ENCODE measurements at regions not wholly inside any gene's neighbourhood (a gene's known extent, or its start where the extent isn't known, plus 50 kb on each side); places are given as distances from the start of the nearest gene placed in this dataset.

DNA sequence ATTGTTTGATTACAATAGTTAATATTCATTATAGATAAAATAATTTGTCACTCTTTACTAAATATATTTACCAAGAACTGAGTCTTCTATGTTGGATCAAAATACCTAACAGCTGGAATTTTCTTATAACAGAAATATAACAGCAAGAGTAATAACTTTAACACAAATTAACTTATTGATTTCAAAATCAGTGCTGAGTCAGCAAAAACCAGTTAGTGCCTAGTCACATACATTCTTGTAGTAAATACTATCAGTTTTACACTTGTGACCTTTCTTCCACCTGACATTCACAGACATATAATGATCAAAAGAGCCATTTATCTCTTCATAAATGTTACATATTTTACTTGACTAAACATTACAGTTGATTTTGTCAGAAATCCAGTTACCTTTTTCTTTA, 1141.4 kb upstream of the ADGRB3 start (continued):
- TF ChIP-seq, protein P1, sequence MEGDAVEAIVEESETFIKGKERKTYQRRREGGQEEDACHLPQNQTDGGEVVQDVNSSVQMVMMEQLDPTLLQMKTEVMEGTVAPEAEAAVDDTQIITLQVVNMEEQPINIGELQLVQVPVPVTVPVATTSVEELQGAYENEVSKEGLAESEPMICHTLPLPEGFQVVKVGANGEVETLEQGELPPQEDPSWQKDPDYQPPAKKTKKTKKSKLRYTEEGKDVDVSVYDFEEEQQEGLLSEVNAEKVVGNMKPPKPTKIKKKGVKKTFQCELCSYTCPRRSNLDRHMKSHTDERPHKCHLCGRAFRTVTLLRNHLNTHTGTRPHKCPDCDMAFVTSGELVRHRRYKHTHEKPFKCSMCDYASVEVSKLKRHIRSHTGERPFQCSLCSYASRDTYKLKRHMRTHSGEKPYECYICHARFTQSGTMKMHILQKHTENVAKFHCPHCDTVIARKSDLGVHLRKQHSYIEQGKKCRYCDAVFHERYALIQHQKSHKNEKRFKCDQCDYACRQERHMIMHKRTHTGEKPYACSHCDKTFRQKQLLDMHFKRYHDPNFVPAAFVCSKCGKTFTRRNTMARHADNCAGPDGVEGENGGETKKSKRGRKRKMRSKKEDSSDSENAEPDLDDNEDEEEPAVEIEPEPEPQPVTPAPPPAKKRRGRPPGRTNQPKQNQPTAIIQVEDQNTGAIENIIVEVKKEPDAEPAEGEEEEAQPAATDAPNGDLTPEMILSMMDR (IDR thresholded peaks at IDR 0.05 in 2 of 3, conservative IDR thresholded peaks at IDR 0.05 in 1 of 3; ENCODE audit: control insufficient read depth in 2 of 3, extremely low read depth in 1 of 3, insufficient read depth in 1 of 3, low read depth in 3 of 3, low read length in 3 of 3) = no peak

DNA sequence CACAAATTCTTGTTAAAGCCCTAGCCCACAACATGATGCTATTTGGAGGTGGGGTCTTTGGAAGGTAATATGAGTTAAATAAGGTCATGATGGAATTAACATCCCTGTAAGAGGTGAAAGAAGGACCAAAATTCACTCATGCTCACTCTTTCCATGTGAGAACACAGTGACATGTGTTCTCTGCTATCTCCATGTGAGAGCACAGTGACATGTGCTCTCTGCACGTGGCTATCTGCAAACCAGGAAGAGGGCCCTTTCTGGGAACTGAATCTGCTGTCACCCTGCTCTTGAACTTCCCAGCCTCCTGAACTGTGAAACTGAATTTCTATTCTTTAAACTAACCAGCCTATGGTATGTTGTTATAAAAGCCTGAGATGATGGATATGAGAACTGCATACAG, 1159.4 kb upstream of the ADGRB3 start:
- ChIA-PET SMC1A (ENCODE audit: uncharacterized antibody, unreplicated experiment) (no interaction called here), RAD21 (ENCODE audit: unreplicated experiment) (no interaction called here), POLR2A (no interaction called here), CTCF (no interaction called here)
- H3K4me3 ChIP-seq = no peak overlapping the region
- TF ChIP-seq, protein P2, sequence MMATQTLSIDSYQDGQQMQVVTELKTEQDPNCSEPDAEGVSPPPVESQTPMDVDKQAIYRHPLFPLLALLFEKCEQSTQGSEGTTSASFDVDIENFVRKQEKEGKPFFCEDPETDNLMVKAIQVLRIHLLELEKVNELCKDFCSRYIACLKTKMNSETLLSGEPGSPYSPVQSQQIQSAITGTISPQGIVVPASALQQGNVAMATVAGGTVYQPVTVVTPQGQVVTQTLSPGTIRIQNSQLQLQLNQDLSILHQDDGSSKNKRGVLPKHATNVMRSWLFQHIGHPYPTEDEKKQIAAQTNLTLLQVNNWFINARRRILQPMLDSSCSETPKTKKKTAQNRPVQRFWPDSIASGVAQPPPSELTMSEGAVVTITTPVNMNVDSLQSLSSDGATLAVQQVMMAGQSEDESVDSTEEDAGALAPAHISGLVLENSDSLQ (IDR thresholded peaks at IDR 0.05) = no peak
- TF ChIP-seq TBL1XR1 (IDR thresholded peaks at IDR 0.05; ENCODE audit: low read depth, low read length) = no peak
- no peak for TF ChIP-seq SMARCA5 (IDR thresholded peaks at IDR 0.05)
- no peaks in the 10 kb centered on the region for H3K79me2 ChIP-seq (ENCODE audit: control insufficient read depth, insufficient read depth, low read length)
- WGBS (ENCODE audit: insufficient coverage, insufficient replicate concordance, low lambda C conversion rate, missing lambda C conversion rate) = 0% methylated on average over 1 of the region's 1 CpG
- no peak overlapping the region for H3K9ac ChIP-seq (ENCODE audit: control insufficient read depth, insufficient read depth, low read length)
- in situ Hi-C loops (cut with MboI) (no loop called here), intact Hi-C loops (cut with micrococcal nuclease; ENCODE audit: unreplicated experiment) (no loop called here)
- no peaks in the 10 kb centered on the region for H3K4me1 ChIP-seq (ENCODE audit: control insufficient read depth, insufficient read depth, low read length)
- DNase-seq (ENCODE audit: low read depth, low spot score) (no peak), FAIRE-seq (no peak), ATAC-seq (no peak)
- H3K36me3 ChIP-seq (ENCODE audit: control insufficient read depth in 2 of 2, insufficient read depth in 2 of 2, low read length in 1 of 2) = no peaks in the 10 kb centered on the region
- H2AFZ ChIP-seq (ENCODE audit: control insufficient read depth, low read depth, low read length) = no peak overlapping the region
- H3K4me2 ChIP-seq (ENCODE audit: control insufficient read depth, insufficient read depth) = no peak overlapping the region
- H4K20me1 ChIP-seq (ENCODE audit: control insufficient read depth, insufficient read depth) = no peaks in the 10 kb centered on the region
- BruUV-seq (replicated peaks) = no TSS peak
- no peaks in the 10 kb centered on the region for H3K9me3 ChIP-seq (replicated peaks; ENCODE audit: control insufficient read depth, insufficient read depth, low read length)
- H3K27ac ChIP-seq (ENCODE audit: control insufficient read depth, insufficient read depth) = no peak overlapping the region
- no peaks in the 10 kb centered on the region for H3K27me3 ChIP-seq (replicated peaks in 1 of 2; ENCODE audit: control insufficient read depth in 2 of 2, insufficient read depth in 2 of 2, low read length in 1 of 2)
